Osteoblast (primary cell): ENCODE measurements at regions not wholly inside any gene's neighbourhood (a gene's known extent, or its start where the extent isn't known, plus 50 kb on each side); places are given as distances from the start of the nearest gene placed in this dataset.

Experiments used
- DNase-seq: peaks from one replicate; pipeline ENCODE4 v3.0.0; 2011; ENCODE audit warnings: low spot score, mixed read lengths; ENCODE audit not compliant: insufficient read length; ENCODE audit errors: missing footprints
- H2AFZ ChIP-seq: 2 replicates; pipeline ENCODE4 v1.6.0; 2011; ENCODE audit warnings: mild to moderate bottlenecking, low read length
- H3K27ac ChIP-seq: 2 replicates; pipeline ENCODE4 v1.5.1; 2011; ENCODE audit warnings: mild to moderate bottlenecking, low read depth, low read length, moderate library complexity
- H3K27me3 ChIP-seq: 2 replicates; pipeline ENCODE4 v1.6.0; 2012; ENCODE audit warnings: mild to moderate bottlenecking, control low read depth, inconsistent platforms, low read length, moderate library complexity; ENCODE audit not compliant: insufficient read depth
- H3K36me3 ChIP-seq: 2 replicates; pipeline ENCODE4 v1.5.1; 2011; ENCODE audit warnings: mild to moderate bottlenecking, low read length, control low read depth, moderate library complexity; ENCODE audit not compliant: insufficient read depth
- H3K4me1 ChIP-seq: 2 replicates; pipeline ENCODE4 v1.5.1; 2011; ENCODE audit warnings: mild to moderate bottlenecking, low read length, control low read depth, moderate library complexity; ENCODE audit not compliant: insufficient read depth
- H3K4me2 ChIP-seq: 2 replicates; pipeline ENCODE4 v1.6.0; 2011; ENCODE audit warnings: mild to moderate bottlenecking, low read length; ENCODE audit not compliant: insufficient read depth
- H3K4me3 ChIP-seq: fragments of 200-600 bp; sonication (generic); 3 replicates; pipeline ENCODE4 v1.5.1; 2012; ENCODE audit warnings: mild to moderate bottlenecking, low read length, inconsistent platforms; ENCODE audit not compliant: insufficient read depth
- H3K79me2 ChIP-seq: 2 replicates; pipeline ENCODE4 v1.6.0; 2012; ENCODE audit warnings: mild to moderate bottlenecking, low read length, control low read depth, inconsistent platforms; ENCODE audit not compliant: insufficient read depth
- H3K9me3 ChIP-seq: 2 replicates; pipeline ENCODE4 v1.5.1; 2011; ENCODE audit warnings: low read depth, low read length, control low read depth
- H4K20me1 ChIP-seq: 2 replicates; pipeline ENCODE4 v1.6.0; 2012; ENCODE audit warnings: mild to moderate bottlenecking, low read length, control low read depth; ENCODE audit not compliant: insufficient read depth
- CTCF ChIP-seq: IDR thresholded peaks from 2 replicates; pipeline ENCODE4 v1.5.1; 2011; ENCODE audit warnings: mild to moderate bottlenecking, low read depth, low read length, moderate library complexity; ENCODE audit errors: extremely low read depth

GRCh38 chr6:90778417-90779203 is 191.7 kb upstream of the MAP3K7 start:
- Histone ChIP-seq H4K20me1 (no peaks in the 10 kb centered on the region), H3K79me2 (no peaks in the 10 kb centered on the region), H3K4me2 (no peak overlapping the region), H2AFZ (no peak overlapping the region), H3K27me3 (no peaks in the 10 kb centered on the region), H3K27ac (no peak overlapping the region), H3K36me3 (no peaks in the 10 kb centered on the region), H3K9me3 (no peaks in the 10 kb centered on the region), H3K4me1 (no peaks in the 10 kb centered on the region), H3K4me3 (no peak overlapping the region)
- TF ChIP-seq CTCF = no peak
- DNase-seq = no peak

GRCh38 chr6:90770778-90771177 is 183.9 kb upstream of the MAP3K7 start:
- Histone ChIP-seq H3K4me2 (no peak overlapping the region), H2AFZ (no peak overlapping the region), H3K4me3 (no peak overlapping the region), H4K20me1 (no peaks in the 10 kb centered on the region), H3K36me3 (no peaks in the 10 kb centered on the region), H3K4me1 (no peaks in the 10 kb centered on the region), H3K27ac (no peak overlapping the region), H3K27me3 (no peaks in the 10 kb centered on the region), H3K79me2 (no peaks in the 10 kb centered on the region), H3K9me3 (no peaks in the 10 kb centered on the region)
- no peak for DNase-seq
- TF ChIP-seq CTCF = no peak

- H3K36me3 ChIP-seq = no peaks in the 10 kb centered on the region
- H4K20me1 ChIP-seq = no peaks in the 10 kb centered on the region
- no peak for DNase-seq
These were observed 179.0 kb upstream of the MAP3K7 start for GRCh38 chr6:90765895-90766294.

More at GRCh38 chr6:90765895-90766294, 179.0 kb upstream of the MAP3K7 start:
- Histone ChIP-seq H3K4me3 (no peak overlapping the region), H3K4me1 (no peaks in the 10 kb centered on the region), H3K9me3 (no peaks in the 10 kb centered on the region), H3K27ac (no peak overlapping the region), H2AFZ (no peak overlapping the region), H3K4me2 (no peak overlapping the region), H3K79me2 (no peaks in the 10 kb centered on the region), H3K27me3 (no peaks in the 10 kb centered on the region)
- TF ChIP-seq CTCF = no peak
